Smooth muscle cell (in vitro differentiated cells): ENCODE measurements at regions not wholly inside any gene's neighbourhood (a gene's known extent, or its start where the extent isn't known, plus 50 kb on each side); places are given as distances from the start of the nearest gene placed in this dataset.

Experiments
- DNase-seq: peaks from one replicate; lab custom pipeline; 2025; ENCODE audit not compliant: unreplicated experiment; lab: John Stamatoyannopoulos, UW
- H2AFZ ChIP-seq: fragments of 200-600 bp; sonication (generic); 2 replicates; pipeline ENCODE4 v1.6.0; 2016; ENCODE audit warnings: antibody characterized with exemption, low read depth, mild to moderate bottlenecking
- H3F3A ChIP-seq: fragments of 200-600 bp; sonication (generic); 2 replicates; pipeline ENCODE4 v1.6.0; 2017; ENCODE audit warnings: antibody characterized with exemption, low read depth
- H3K27ac ChIP-seq: fragments of 200-600 bp; sonication (generic); 2 replicates; pipeline ENCODE4 v1.5.1; 2016; ENCODE audit warnings: low read depth, mild to moderate bottlenecking
- H3K27me3 ChIP-seq: fragments of 200-600 bp; sonication (generic); 2 replicates; pipeline ENCODE4 v1.6.1; 2016; ENCODE audit warnings: low read depth, mild to moderate bottlenecking
- H3K36me3 ChIP-seq: fragments of 200-600 bp; sonication (generic); 2 replicates; pipeline ENCODE4 v1.5.1; 2016; ENCODE audit warnings: low read depth
- H3K4me1 ChIP-seq: fragments of 200-600 bp; sonication (generic); 2 replicates; pipeline ENCODE4 v1.5.1; 2016; ENCODE audit warnings: low read depth
- H3K4me2 ChIP-seq: fragments of 200-600 bp; sonication (generic); 2 replicates; pipeline ENCODE4 v1.6.0; 2016; ENCODE audit warnings: mild to moderate bottlenecking
- H3K4me3 ChIP-seq: fragments of 200-600 bp; sonication (generic); 2 replicates; pipeline ENCODE4 v1.5.1; 2016; ENCODE audit warnings: mild to moderate bottlenecking
- H3K79me2 ChIP-seq: fragments of 200-600 bp; sonication (generic); 2 replicates; pipeline ENCODE4 v1.6.0; 2016; ENCODE audit warnings: low read depth, mild to moderate bottlenecking
- H3K9ac ChIP-seq: fragments of 200-600 bp; sonication (generic); 2 replicates; pipeline ENCODE4 v1.6.0; 2016; ENCODE audit warnings: low read depth
- H3K9me3 ChIP-seq: fragments of 200-600 bp; sonication (generic); replicated peaks from 2 replicates; pipeline ENCODE4 v1.5.1; 2016; ENCODE audit warnings: low read depth
- H4K20me1 ChIP-seq: fragments of 200-600 bp; sonication (generic); 2 replicates; pipeline ENCODE4 v1.6.0; 2016; ENCODE audit warnings: low read depth
- CTCF ChIP-seq: fragments of 200-600 bp; sonication (generic); IDR thresholded peaks from 2 replicates; pipeline ENCODE4 v1.5.1; 2017; ENCODE audit warnings: borderline replicate concordance, mild to moderate bottlenecking, antibody characterized with exemption; ENCODE audit not compliant: insufficient read depth, poor library complexity, severe bottlenecking
- WGBS: methylation state at CpG from one replicate; pipeline ENCODE4 v1.1.7; 2016; ENCODE audit warnings: low lambda C conversion rate; 5-methylcytosine and 5-hydroxymethylcytosine counted together

GRCh38 chr3:80017369-80017768, 249.6 kb upstream of the ROBO1 start:
- Histone ChIP-seq H3F3A (no peaks in the 10 kb centered on the region), H3K27me3 (no peaks in the 10 kb centered on the region), H3K36me3 (no peaks in the 10 kb centered on the region), H3K9ac (no peak overlapping the region), H3K4me3 (no peak overlapping the region), H4K20me1 (no peaks in the 10 kb centered on the region), H3K79me2 (no peaks in the 10 kb centered on the region), H2AFZ (no peak overlapping the region), H3K4me1 (no peaks in the 10 kb centered on the region), H3K9me3 (no peaks in the 10 kb centered on the region), H3K4me2 (no peak overlapping the region), H3K27ac (no peak overlapping the region)
- no peak for TF ChIP-seq CTCF
- no peak for DNase-seq
- 93% methylated on average over 2 of the region's 2 CpGs for WGBS

- H3K79me2 ChIP-seq: no peaks in the 10 kb centered on the region
- no peaks in the 10 kb centered on the region for H3K36me3 ChIP-seq
- no peaks in the 10 kb centered on the region for H3K27me3 ChIP-seq
- H3K4me1 ChIP-seq: no peaks in the 10 kb centered on the region
- H3K4me2 ChIP-seq: no peak overlapping the region
- DNase-seq: no peak
- H3K27ac ChIP-seq: no peak overlapping the region
- no peak overlapping the region for H3K9ac ChIP-seq
- H3K4me3 ChIP-seq: no peak overlapping the region
- TF ChIP-seq CTCF: no peak
- no CpG with 5 or more reads among the region's 5 CpGs for WGBS
- H2AFZ ChIP-seq: no peak overlapping the region
- H3K9me3 ChIP-seq: no peaks in the 10 kb centered on the region
- no peaks in the 10 kb centered on the region for H3F3A ChIP-seq
- no peaks in the 10 kb centered on the region for H4K20me1 ChIP-seq
Measured at GRCh38 chr3:80014576-80014975, 246.8 kb upstream of the ROBO1 start.

GRCh38 chr3:80010021-80010571, 242.3 kb upstream of the ROBO1 start:
- no peak for DNase-seq
- Histone ChIP-seq H3F3A (no peaks in the 10 kb centered on the region), H4K20me1 (no peaks in the 10 kb centered on the region), H3K36me3 (no peaks in the 10 kb centered on the region), H3K27me3 (no peaks in the 10 kb centered on the region), H3K9ac (no peak overlapping the region), H3K9me3 (no peaks in the 10 kb centered on the region), H3K4me1 (no peaks in the 10 kb centered on the region), H3K27ac (no peak overlapping the region), H3K4me2 (no peak overlapping the region), H3K4me3 (no peak overlapping the region), H2AFZ (no peak overlapping the region), H3K79me2 (no peaks in the 10 kb centered on the region)
- TF ChIP-seq CTCF: no peak
- 88% methylated on average over 2 of the region's 2 CpGs for WGBS

GRCh38 chr3:80007522-80007921, 239.7 kb upstream of the ROBO1 start:
- Histone ChIP-seq H3K36me3 (no peaks in the 10 kb centered on the region), H3F3A (no peaks in the 10 kb centered on the region), H3K9ac (no peak overlapping the region), H3K4me3 (no peak overlapping the region), H2AFZ (no peak overlapping the region), H3K4me2 (no peak overlapping the region), H3K27ac (no peak overlapping the region), H3K27me3 (no peaks in the 10 kb centered on the region), H4K20me1 (no peaks in the 10 kb centered on the region), H3K79me2 (no peaks in the 10 kb centered on the region), H3K9me3 (no peaks in the 10 kb centered on the region), H3K4me1 (no peaks in the 10 kb centered on the region)
- DNase-seq: no peak
- TF ChIP-seq CTCF: no peak
- WGBS: 94% methylated on average over 1 of the region's 1 CpG
